GM23338 (cell line): ENCODE measurements at regions not wholly inside any gene's neighbourhood (a gene's known extent, or its start where the extent isn't known, plus 50 kb on each side); places are given as distances from the start of the nearest gene placed in this dataset.
A peak's percentile ranks its signal among the peaks of the same experiment; 100 is the strongest.
"Not testable (repeated sequence)": the region's sequence is repeated elsewhere in the genome, so short reads cannot be mapped to it uniquely, and the experiment has no call there.

ENCODE experiments used
- ATAC-seq: fragments of 200-7000 bp; cut with Tn5 transposase; 3 replicates; pipeline ENCODE4 v1.9.1; 2020
- DNase-seq: peaks from one replicate; pipeline ENCODE4 v3.0.0-alpha.2; 2015; ENCODE audit warnings: low spot score
- H2AFZ ChIP-seq: fragments of 200-600 bp; sonication (generic); 2 replicates; pipeline ENCODE4 v1.8.0; 2016; ENCODE audit warnings: antibody characterized with exemption, mild to moderate bottlenecking, moderate library complexity
- H3F3A ChIP-seq: fragments of 200-600 bp; sonication (generic); replicated peaks from 2 replicates; pipeline ENCODE4 v1.8.0; 2017; ENCODE audit warnings: antibody characterized with exemption, mixed run types, low read depth
- H3K27ac ChIP-seq: fragments of 200-600 bp; sonication (generic); 2 replicates; pipeline ENCODE4 v1.6.1; 2016; ENCODE audit warnings: low read depth
- H3K27me3 ChIP-seq: fragments of 200-600 bp; sonication (generic); 2 replicates; pipeline ENCODE4 v1.8.0; 2016; ENCODE audit warnings: mild to moderate bottlenecking, mixed run types, moderate library complexity; ENCODE audit not compliant: insufficient read depth
- H3K36me3 ChIP-seq: fragments of 200-600 bp; sonication (generic); 2 replicates; pipeline ENCODE4 v1.8.0; 2016; ENCODE audit warnings: mild to moderate bottlenecking; ENCODE audit not compliant: insufficient read depth
- H3K4me1 ChIP-seq: fragments of 200-600 bp; sonication (generic); 2 replicates; pipeline ENCODE4 v1.8.0; 2016; ENCODE audit warnings: mild to moderate bottlenecking, moderate library complexity; ENCODE audit not compliant: insufficient read depth
- H3K4me2 ChIP-seq: fragments of 200-600 bp; sonication (generic); 2 replicates; pipeline ENCODE4 v1.7.1; 2017; ENCODE audit warnings: mixed run types
- H3K4me3 ChIP-seq: fragments of 200-600 bp; sonication (generic); 2 replicates; pipeline ENCODE4 v1.6.1; 2016; ENCODE audit warnings: mixed run types
- H3K79me2 ChIP-seq: fragments of 200-600 bp; sonication (generic); replicated peaks from 2 replicates; pipeline ENCODE4 v1.8.0; 2017; ENCODE audit warnings: mild to moderate bottlenecking; ENCODE audit not compliant: insufficient read depth
- H3K9me2 ChIP-seq: fragments of 200-600 bp; sonication (generic); 2 replicates; pipeline ENCODE4 v1.8.0; 2017; ENCODE audit not compliant: insufficient read depth
- H4K20me1 ChIP-seq: fragments of 200-600 bp; sonication (generic); replicated peaks from 2 replicates; pipeline ENCODE4 v1.8.0; 2017; ENCODE audit warnings: mild to moderate bottlenecking; ENCODE audit not compliant: insufficient read depth
- H3K27ac Mint-ChIP-seq: 2 replicates; pipeline ENCODE4 v1.8.0; 2020; ENCODE audit warnings: inconsistent platforms, mild to moderate bottlenecking, moderate library complexity, mixed read lengths
- H3K27me3 Mint-ChIP-seq: 3 replicates; pipeline ENCODE4 v1.8.0; 2022; ENCODE audit warnings: low read depth, mild to moderate bottlenecking, moderate library complexity, mixed read lengths, inconsistent platforms; ENCODE audit not compliant: insufficient read depth, poor library complexity
- H3K36me3 Mint-ChIP-seq: 3 replicates; pipeline ENCODE4 v1.8.0; 2021; ENCODE audit warnings: low read depth, mild to moderate bottlenecking, inconsistent platforms, moderate library complexity, mixed read lengths
- H3K4me1 Mint-ChIP-seq: 3 replicates; pipeline ENCODE4 v1.8.0; 2020; ENCODE audit warnings: mild to moderate bottlenecking, inconsistent platforms, mixed read lengths
- H3K4me3 Mint-ChIP-seq: 3 replicates; pipeline ENCODE4 v1.8.0; 2021; ENCODE audit warnings: moderate library complexity, mild to moderate bottlenecking, inconsistent platforms, mixed read lengths
- H3K9me3 Mint-ChIP-seq: 3 replicates; pipeline ENCODE4 v1.8.0; 2020; ENCODE audit warnings: moderate library complexity, mild to moderate bottlenecking, inconsistent platforms, mixed read lengths
- EZH2phosphoT487 ChIP-seq: fragments of 200-600 bp; sonication (generic); IDR thresholded peaks from one replicate; pipeline ENCODE4 v1.8.1; 2018; ENCODE audit warnings: antibody characterized with exemption; ENCODE audit not compliant: unreplicated experiment
- POLR2AphosphoS5 ChIP-seq: IDR thresholded peaks from 2 replicates; pipeline ENCODE4 v1.6.1; 2016; ENCODE audit warnings: antibody characterized with exemption, low read depth

DNA sequence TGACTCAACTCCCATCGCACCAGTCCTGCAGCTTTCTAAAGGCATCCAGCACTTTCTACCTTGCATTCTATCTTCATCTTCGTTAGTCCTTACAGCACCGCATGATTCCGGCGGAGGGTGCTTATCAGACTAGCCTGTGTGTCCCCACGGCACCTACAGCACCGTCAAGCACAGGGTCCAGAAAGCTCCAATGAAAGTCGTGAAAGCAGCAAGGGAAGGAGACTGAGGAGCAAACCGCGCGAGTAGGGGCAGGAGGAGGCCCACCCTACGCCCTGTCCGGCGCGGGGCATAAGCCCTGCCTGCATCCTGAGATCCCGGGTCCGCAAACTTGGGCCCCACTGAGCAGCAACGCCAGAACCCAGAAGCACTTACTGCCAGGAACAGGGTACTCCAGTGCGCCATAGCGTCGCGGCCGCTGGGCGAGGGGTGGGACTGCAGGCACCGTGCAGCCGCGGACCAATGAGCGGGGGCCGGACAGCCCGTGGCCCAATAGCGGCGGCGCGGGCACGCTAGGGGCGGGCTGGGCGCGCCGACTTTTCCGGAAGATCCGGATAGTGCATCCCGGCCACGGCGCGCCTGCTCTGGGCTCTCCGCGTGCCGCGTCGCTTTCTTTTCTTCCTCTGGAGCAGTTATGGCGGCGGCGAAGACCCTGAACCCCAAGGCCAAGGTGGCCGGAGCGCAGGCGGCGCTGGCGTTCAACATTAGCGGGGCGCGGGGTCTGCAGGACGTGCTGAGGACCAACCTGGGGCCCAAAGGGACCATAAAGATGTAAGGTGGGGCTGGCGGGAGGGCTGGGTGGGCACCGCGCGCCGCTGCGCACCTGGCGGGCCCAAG lies 122.1 kb upstream of the VKORC1L1 start:
- Mint-ChIP-seq H3K9me3 (0 out of 3 replicates have a peak, but pooled peaks cover 2% of the 10 kb centered on the region), H3K27ac (peak overlapping the region; percentile 98), H3K36me3 (peaks cover 39% of the 10 kb centered on the region), H3K4me1 (peaks cover 7% of the 10 kb centered on the region; the same call in 2 of the 3 replicates), H3K27me3 (peaks cover 7% of the 10 kb centered on the region), H3K4me3 (peak overlapping the region; percentile 97)
- peaks cover 9% of the 10 kb centered on the region; the same call in 1 of the 2 replicates for H3K4me1 ChIP-seq
- TF ChIP-seq EZH2phosphoT487 (no peak), POLR2AphosphoS5 (peak; percentile 89)
- H3K27ac ChIP-seq: peak overlapping the region; percentile 96
- H3K4me3 ChIP-seq: peak overlapping the region; percentile 84
- H3K27me3 ChIP-seq: no peaks in the 10 kb centered on the region
- peak overlapping the region; percentile 91 for H3K4me2 ChIP-seq
- peaks cover 11% of the 10 kb centered on the region for H4K20me1 ChIP-seq
- peaks cover 78% of the 10 kb centered on the region for H3K79me2 ChIP-seq
- H3K9me2 ChIP-seq: no peaks in the 10 kb centered on the region
- H3F3A ChIP-seq: peaks cover 4% of the 10 kb centered on the region; the same call in 1 of the 2 replicates
- peaks cover 14% of the 10 kb centered on the region; the same call in 1 of the 2 replicates for H3K36me3 ChIP-seq
- ATAC-seq (peak; percentile 99), DNase-seq (peak; percentile 96)
- peak overlapping the region; percentile 83; the same call in 1 of the 2 replicates for H2AFZ ChIP-seq

DNA sequence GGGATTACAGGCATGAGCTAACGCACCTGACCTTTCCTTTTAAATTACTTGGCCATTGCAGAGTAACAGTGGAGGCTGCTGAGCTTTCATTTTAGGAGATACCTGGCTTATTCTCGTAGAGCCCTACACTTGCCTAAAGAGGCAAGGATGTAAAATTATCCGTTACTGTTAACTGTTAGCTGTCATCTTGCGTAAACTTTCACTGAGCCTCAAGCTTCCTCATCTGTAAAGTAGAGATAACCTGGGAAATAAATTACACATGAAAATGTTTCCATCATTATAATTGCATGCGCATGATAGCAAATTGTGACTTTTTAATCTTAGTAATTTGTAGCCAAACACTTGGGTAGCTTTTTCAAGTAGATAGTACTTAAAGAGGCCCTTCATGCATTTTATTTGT lies 118.8 kb upstream of the VKORC1L1 start:
- not testable (repeated sequence) for H3K27me3 ChIP-seq, H3K9me3 Mint-ChIP-seq, H3K4me3 ChIP-seq, H2AFZ ChIP-seq, DNase-seq, H3K27me3 Mint-ChIP-seq, H3K4me2 ChIP-seq, H3K4me1 Mint-ChIP-seq, H3K4me3 Mint-ChIP-seq, H3K9me2 ChIP-seq, H3K27ac ChIP-seq, H3K4me1 ChIP-seq, ATAC-seq, H3F3A ChIP-seq, H3K27ac Mint-ChIP-seq
- H3K36me3 Mint-ChIP-seq: peaks cover 64% of the 10 kb centered on the region
- Histone ChIP-seq H3K79me2 (peaks cover 62% of the 10 kb centered on the region), H4K20me1 (peaks cover 11% of the 10 kb centered on the region), H3K36me3 (peaks cover 27% of the 10 kb centered on the region)

DNA sequence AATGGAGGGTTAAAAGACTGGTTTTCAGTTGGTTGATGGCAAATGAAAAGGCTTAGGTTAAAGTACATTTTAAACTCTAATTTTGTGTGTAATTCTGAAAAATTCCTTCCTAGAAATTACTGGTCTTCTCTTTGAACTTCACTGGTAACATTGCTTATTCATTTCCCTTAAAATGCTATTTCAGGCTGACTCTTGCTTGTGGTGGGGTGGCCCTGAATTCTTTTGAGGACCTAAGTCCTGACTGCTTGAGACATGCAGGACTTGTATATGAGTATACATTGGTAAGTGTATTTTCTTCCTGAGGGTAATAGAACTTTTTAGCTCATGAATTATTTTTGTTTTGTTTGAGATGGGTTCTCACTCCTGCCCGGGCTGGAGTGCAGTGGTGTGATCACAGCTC lies 113.9 kb upstream of the VKORC1L1 start:
- not testable (repeated sequence) for H3K27ac Mint-ChIP-seq, H3K4me3 Mint-ChIP-seq, H3K4me1 Mint-ChIP-seq, H3K9me2 ChIP-seq, H3K27ac ChIP-seq, ATAC-seq, H2AFZ ChIP-seq, H3K27me3 Mint-ChIP-seq, H3K4me3 ChIP-seq, H4K20me1 ChIP-seq, H3K27me3 ChIP-seq, H3F3A ChIP-seq, DNase-seq, H3K4me1 ChIP-seq, H3K4me2 ChIP-seq, H3K9me3 Mint-ChIP-seq
- Histone ChIP-seq H3K79me2 (peaks cover 23% of the 10 kb centered on the region), H3K36me3 (peaks cover 26% of the 10 kb centered on the region)
- H3K36me3 Mint-ChIP-seq: peaks cover 65% of the 10 kb centered on the region

DNA sequence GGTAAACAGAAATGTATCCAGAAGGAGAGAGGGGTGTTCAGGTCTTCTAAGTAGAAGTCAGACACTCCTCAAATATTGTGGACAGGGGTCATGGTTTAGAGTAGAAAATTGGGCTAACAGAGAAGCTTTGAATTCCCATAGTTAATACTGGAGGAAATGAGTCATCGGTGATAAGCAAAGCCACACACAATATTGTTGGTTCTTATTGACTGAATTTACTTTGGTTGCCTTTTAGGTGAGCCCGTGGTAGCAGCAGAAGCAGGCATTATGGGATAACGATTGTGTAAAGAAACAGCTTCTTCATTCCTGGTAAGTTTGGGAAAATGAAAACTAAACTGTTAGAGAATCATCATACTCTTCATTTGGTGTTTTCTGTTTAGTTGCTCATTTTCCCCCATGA lies 110.2 kb upstream of the VKORC1L1 start:
- H3K9me3 Mint-ChIP-seq, H3K4me3 Mint-ChIP-seq, H3K4me1 Mint-ChIP-seq, H3K27ac Mint-ChIP-seq, H3K4me1 ChIP-seq, H2AFZ ChIP-seq, DNase-seq, ATAC-seq, H3K9me2 ChIP-seq, H3K27ac ChIP-seq, H3K27me3 Mint-ChIP-seq, H3K4me2 ChIP-seq, H3F3A ChIP-seq, H4K20me1 ChIP-seq, H3K79me2 ChIP-seq, H3K4me3 ChIP-seq, H3K27me3 ChIP-seq: not testable (repeated sequence)
- H3K36me3 Mint-ChIP-seq: peaks cover 43% of the 10 kb centered on the region; the same call in 2 of the 3 replicates
- H3K36me3 ChIP-seq: peaks cover 18% of the 10 kb centered on the region; the same call in 1 of the 2 replicates

DNA sequence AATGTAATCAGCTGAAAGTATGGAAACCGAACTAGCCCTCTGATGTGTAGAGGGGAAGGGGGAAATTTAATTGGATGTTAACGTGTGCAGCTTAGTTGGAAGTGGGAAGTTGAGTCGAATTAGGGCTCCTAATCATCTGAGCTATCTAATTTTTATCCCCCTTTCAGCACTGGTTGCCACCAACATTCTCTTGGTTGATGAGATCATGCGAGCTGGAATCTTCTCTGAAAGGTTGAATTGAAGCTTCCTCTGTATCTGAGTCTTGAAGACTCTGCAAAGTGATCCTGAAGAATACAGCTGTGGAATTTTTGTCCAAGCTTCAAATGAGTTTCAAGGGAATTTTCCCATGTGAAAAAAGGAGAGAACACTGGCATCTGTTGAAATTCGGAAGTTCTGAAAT lies 109.8 kb upstream of the VKORC1L1 start:
- not testable (repeated sequence) for H3K27ac ChIP-seq, H3K4me1 ChIP-seq, H3K27ac Mint-ChIP-seq, H3K27me3 ChIP-seq, DNase-seq, H3K27me3 Mint-ChIP-seq, H4K20me1 ChIP-seq, H3K4me2 ChIP-seq, H3F3A ChIP-seq, H2AFZ ChIP-seq, H3K9me3 Mint-ChIP-seq, H3K4me3 Mint-ChIP-seq, H3K4me3 ChIP-seq, H3K9me2 ChIP-seq, H3K79me2 ChIP-seq, ATAC-seq, H3K4me1 Mint-ChIP-seq
- peaks cover 14% of the 10 kb centered on the region; the same call in 1 of the 2 replicates for H3K36me3 ChIP-seq
- peaks cover 39% of the 10 kb centered on the region; the same call in 2 of the 3 replicates for H3K36me3 Mint-ChIP-seq
